Mucosa of descending colon (tissue), 3 donors: ENCODE measurements at regions not wholly inside any gene's neighbourhood (a gene's known extent, or its start where the extent isn't known, plus 50 kb on each side); places are given as distances from the start of the nearest gene placed in this dataset.

ENCODE experiments used
- ATAC-seq: fragments of 200-7000 bp; cut with Tn5 transposase; one replicate; pipeline ENCODE4 v1.9.1; 2020; ENCODE audit warnings: mild to moderate bottlenecking, moderate library complexity
- DNase-seq, 3 donors: peaks; one replicate each; pipeline ENCODE4 v3.0.0-alpha.2; 2020
- H3K36me3 ChIP-seq: fragments of 200-600 bp; one replicate; pipeline ENCODE4 v1.8.0; 2021; ENCODE audit warnings: low read depth, mild to moderate bottlenecking
- H3K4me1 ChIP-seq: fragments of 200-600 bp; one replicate; pipeline ENCODE4 v1.8.0; 2021; ENCODE audit warnings: low read depth, mild to moderate bottlenecking
- H3K4me3 ChIP-seq: fragments of 200-600 bp; one replicate; pipeline ENCODE4 v1.8.0; 2021; ENCODE audit warnings: mild to moderate bottlenecking
- H3K9me3 ChIP-seq: fragments of 200-600 bp; one replicate; pipeline ENCODE4 v1.8.0; 2021; ENCODE audit warnings: mild to moderate bottlenecking
- CTCF ChIP-seq: fragments of 200-600 bp; IDR thresholded peaks from one replicate; pipeline ENCODE4 v1.8.0; 2022; ENCODE audit warnings: antibody characterized with exemption, mild to moderate bottlenecking
- intact Hi-C, 2 donors: fragments of 100-400 bp; cut with DNase I in 1 of 2; cut with micrococcal nuclease in 1 of 2; formaldehyde crosslinking; loops; one replicate each; pipeline versions ENCODE4 v1.11.0 to v1.11.1; 2022; cut with DNase I, micrococcal nuclease
- donor health status: DM: no; HTN: no; CAD: no; lungs with moderate emphysema.
- donor health status: DM: no; HTN: no; CAD: no.
- donor health status: DM: no; HTN: yes; CAD: no.

DNA sequence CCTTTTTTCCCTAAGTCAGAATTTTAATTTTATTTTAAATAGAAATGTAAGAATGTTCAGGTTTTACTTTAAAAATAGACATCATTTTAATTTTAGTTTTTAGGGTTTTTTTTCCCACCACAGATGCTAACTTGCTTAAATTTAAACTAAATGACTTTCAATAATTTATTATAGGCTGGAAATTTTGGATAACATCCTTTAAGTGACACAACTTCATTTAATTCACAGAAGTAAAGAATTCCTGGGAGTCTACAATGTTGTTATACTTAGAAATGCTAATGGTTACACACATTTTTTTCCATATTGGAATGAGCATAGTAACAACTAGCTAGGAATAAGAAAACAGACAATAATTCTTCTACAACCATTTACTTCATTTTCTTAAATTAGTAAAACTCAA, 90.5 kb upstream of the PDE10A start:
- Histone ChIP-seq H3K4me3 (no peak overlapping the region), H3K4me1 (no peaks in the 10 kb centered on the region), H3K9me3 (no peaks in the 10 kb centered on the region), H3K36me3 (no peaks in the 10 kb centered on the region)
- no peak for ATAC-seq
- intact Hi-C loops, result no loop called here
- no peak for DNase-seq
- TF ChIP-seq CTCF, result no peak

DNA sequence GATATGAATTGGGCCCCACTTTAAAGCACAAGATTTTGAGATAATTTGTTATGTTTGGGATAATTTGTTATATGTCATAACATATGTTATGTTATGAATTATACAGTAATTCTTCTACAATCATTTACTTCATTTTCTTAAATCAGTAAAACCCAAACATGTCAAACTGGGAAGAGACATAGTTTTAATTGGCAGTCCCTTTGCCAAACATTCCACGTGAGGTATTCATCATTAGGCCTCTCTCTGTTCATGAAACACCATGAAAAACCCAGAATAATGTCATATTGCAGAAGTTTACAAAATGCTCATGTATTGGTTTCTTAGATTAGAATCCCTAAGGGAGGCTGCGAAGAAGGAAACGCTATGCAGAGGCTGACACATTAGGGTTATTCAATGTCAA, 89.4 kb upstream of the PDE10A start:
- no peak overlapping the region for H3K4me3 ChIP-seq
- H3K36me3 ChIP-seq, result no peaks in the 10 kb centered on the region
- no peaks in the 10 kb centered on the region for H3K4me1 ChIP-seq
- ATAC-seq (no peak), DNase-seq (no peak)
- no peaks in the 10 kb centered on the region for H3K9me3 ChIP-seq
- TF ChIP-seq CTCF, result no peak
- intact Hi-C loops, result no loop called here

- Histone ChIP-seq H3K4me3 (no peak overlapping the region), H3K36me3 (no peaks in the 10 kb centered on the region), H3K4me1 (no peaks in the 10 kb centered on the region), H3K9me3 (no peaks in the 10 kb centered on the region)
- no peak for TF ChIP-seq CTCF
- intact Hi-C loops, result no loop called here
- DNase-seq (no peak), ATAC-seq (no peak)
These were observed 88.4 kb upstream of the PDE10A start for GRCh38 chr6:165751486-165751885.

GRCh38 chr6:165749163-165749562, 86.1 kb upstream of the PDE10A start:
- Histone ChIP-seq H3K36me3 (no peaks in the 10 kb centered on the region), H3K4me3 (no peak overlapping the region), H3K4me1 (no peaks in the 10 kb centered on the region), H3K9me3 (no peaks in the 10 kb centered on the region)
- DNase-seq, result no peak
- no peak for ATAC-seq
- TF ChIP-seq CTCF, result no peak
- intact Hi-C loops, result no loop called here

- intact Hi-C loops, result no loop called here
These were observed 85.3 kb upstream of the PDE10A start for GRCh38 chr6:165748390-165748789.

More at GRCh38 chr6:165748390-165748789, 85.3 kb upstream of the PDE10A start:
- H3K4me1 ChIP-seq, result no peaks in the 10 kb centered on the region
- no peaks in the 10 kb centered on the region for H3K9me3 ChIP-seq
- ATAC-seq (no peak), DNase-seq (no peak)
- no peaks in the 10 kb centered on the region for H3K36me3 ChIP-seq
- no peak for TF ChIP-seq CTCF
- H3K4me3 ChIP-seq, result no peak overlapping the region
